ENCODE measurements at regions not wholly inside any gene's neighbourhood (a gene's known extent, or its start where the extent isn't known, plus 50 kb on each side); places are given as distances from the start of the nearest gene placed in this dataset.

GRCh38 chr13:34166406-34166805 is 348.5 kb downstream of the RFC3 start:
- no peak overlapping the region for H3K4me2 ChIP-seq (ENCODE audit: insufficient read depth, insufficient read length, low read length)
- no peak overlapping the region for H2AFZ ChIP-seq (ENCODE audit: low read length)
- no peak overlapping the region for H4K8ac ChIP-seq (replicated peaks; ENCODE audit: insufficient read length, low read depth, low read length)
- H3K23me2 ChIP-seq (ENCODE audit: insufficient read length, low read depth, low read length, poor library complexity, severe bottlenecking): no peaks in the 10 kb centered on the region
- Mint-ChIP-seq H3K27me3 (ENCODE audit: low read depth) (no peaks in the 10 kb centered on the region), H3K4me3 (no peak overlapping the region), H3K4me1 (peaks cover 22 to 26% of the 10 kb centered on the region in 2 experiments), H3K9me3 (no peaks in the 10 kb centered on the region), H3K27ac (no peak overlapping the region), H3K36me3 (ENCODE audit: insufficient read depth in 1 of 3, low read depth in 3 of 3) (no peaks in the 10 kb centered on the region)
- H2BK20ac ChIP-seq (ENCODE audit: low read depth, low read length, poor library complexity, severe bottlenecking): no peak overlapping the region
- H3T11ph ChIP-seq (ENCODE audit: low read length): no peak overlapping the region
- no peak overlapping the region for H2BK5ac ChIP-seq (ENCODE audit: insufficient read length, low read length)
- H3K27me3 ChIP-seq (ENCODE audit: insufficient read depth, low read length): no peaks in the 10 kb centered on the region
- H3K14ac ChIP-seq (ENCODE audit: insufficient read depth, low read length): no peak overlapping the region
- no peaks in the 10 kb centered on the region for H3K79me2 ChIP-seq (ENCODE audit: insufficient read depth, low read length)
- no peak overlapping the region for H3K4ac ChIP-seq (ENCODE audit: low read depth, low read length)
- no peak overlapping the region for H4K91ac ChIP-seq (ENCODE audit: insufficient read length, low read depth, low read length)
- H2AK5ac ChIP-seq (ENCODE audit: insufficient read length, low read length): no peak overlapping the region
- no peaks in the 10 kb centered on the region; the same call in 1 of the 2 replicates for H3K4me1 ChIP-seq (ENCODE audit: insufficient read depth, low read length)
- no peaks in the 10 kb centered on the region for H3K79me1 ChIP-seq (ENCODE audit: insufficient read depth, low read depth, low read length, poor library complexity, severe bottlenecking)
- no peaks in the 10 kb centered on the region for H4K20me1 ChIP-seq (ENCODE audit: control insufficient read depth, insufficient read depth, insufficient read length)
- no peak overlapping the region for H3K18ac ChIP-seq (ENCODE audit: insufficient read length, low read depth, low read length)
- no peak for TF ChIP-seq CTCF (conservative IDR thresholded peaks at IDR 0.05)
- H3K27ac ChIP-seq (ENCODE audit: insufficient read length, low read depth, low read length): no peak overlapping the region
- no peak overlapping the region for H4K5ac ChIP-seq (ENCODE audit: insufficient read length, low read depth, low read length)
- no peak overlapping the region for H2BK120ac ChIP-seq (ENCODE audit: low read depth, low read length, poor library complexity, severe bottlenecking)
- no peak for DNase-seq
- H3K9me3 ChIP-seq (ENCODE audit: control insufficient read depth, low read depth, low read length): no peaks in the 10 kb centered on the region
- H3K23ac ChIP-seq (ENCODE audit: insufficient read length, low read depth, low read length): no peak overlapping the region
- no peak overlapping the region for H3K9ac ChIP-seq (ENCODE audit: extremely low read depth, insufficient read length, low read length)
- no peak overlapping the region for H2BK12ac ChIP-seq (ENCODE audit: insufficient read length, low read depth, low read length)
- WGBS (ENCODE audit: extremely low coverage, insufficient read length, low lambda C conversion rate): no CpG with 5 or more reads among the region's 2 CpGs
- no peak overlapping the region for H3K56ac ChIP-seq (ENCODE audit: insufficient read length, low read depth, low read length)
- no peak overlapping the region for H2BK15ac ChIP-seq (ENCODE audit: low read depth, low read length)

All from H9 (cell line).